Activated gamma-delta T cell (primary cell): ENCODE measurements at regions not wholly inside any gene's neighbourhood (a gene's known extent, or its start where the extent isn't known, plus 50 kb on each side); places are given as distances from the start of the nearest gene placed in this dataset.

Experiments used
- DNase-seq: peaks from one replicate; lab custom pipeline; 2025; lab: John Stamatoyannopoulos, UW

DNA sequence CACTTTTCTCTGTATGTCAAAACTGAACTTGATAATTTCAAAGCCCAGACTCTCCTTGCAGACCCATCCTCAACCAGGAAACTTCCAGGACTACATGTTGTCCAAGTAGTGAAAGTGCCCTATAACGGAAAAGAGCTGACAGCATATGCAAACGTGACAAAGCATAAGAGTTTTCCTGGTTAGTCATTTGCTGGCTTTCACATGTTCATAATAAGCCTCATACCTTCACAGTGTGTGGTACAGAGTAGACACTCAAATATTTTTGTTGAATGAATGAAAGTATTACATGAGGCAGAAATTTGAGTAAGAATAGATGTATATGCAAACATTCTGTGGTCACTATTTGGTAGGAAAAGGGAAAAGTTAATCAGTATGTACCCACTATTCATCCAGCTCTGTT, 473.3 kb downstream of the MRPL39 start:
- DNase-seq: no peak

GRCh38 chr21:25127811-25128210, 479.5 kb downstream of the MRPL39 start:
- no peak for DNase-seq

DNA sequence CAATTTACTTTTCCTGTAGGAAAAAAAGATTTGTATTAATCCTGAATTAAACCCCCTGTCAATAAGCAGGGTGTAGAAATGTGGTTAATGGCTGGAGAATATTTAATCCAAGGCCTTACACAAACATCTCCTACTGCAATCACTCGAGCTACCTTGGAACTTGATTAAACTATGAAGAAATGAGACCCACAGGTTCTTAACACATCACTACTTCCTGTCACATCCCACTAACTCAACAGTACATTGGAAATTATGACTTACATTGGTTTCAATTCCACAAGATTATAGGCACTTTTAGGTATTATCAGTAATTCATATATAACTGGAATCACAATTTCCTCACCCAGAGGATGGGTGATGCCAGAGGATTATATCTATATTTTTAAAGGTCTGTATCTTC, 480.3 kb downstream of the MRPL39 start:
- DNase-seq: no peak

DNA sequence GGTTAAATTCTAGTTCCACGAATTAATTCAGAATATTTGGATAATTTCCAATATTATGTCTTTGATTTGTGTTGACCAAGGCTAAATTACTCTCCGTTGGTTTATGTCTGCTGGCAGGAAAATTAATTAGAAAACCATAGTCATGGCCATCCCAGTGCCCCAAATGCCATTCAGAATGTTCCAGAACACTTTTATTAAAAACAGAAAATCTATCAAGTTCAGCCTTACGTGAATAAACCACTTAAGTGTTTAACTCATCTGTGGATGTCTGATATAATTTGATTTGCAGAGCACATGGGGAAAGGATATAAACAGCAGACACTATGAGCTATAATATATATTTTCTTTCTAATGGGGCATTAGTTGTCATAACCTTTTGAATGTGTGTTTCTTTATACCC, 480.7 kb downstream of the MRPL39 start:
- DNase-seq: no peak

GRCh38 chr21:25118648-25119047, 488.6 kb downstream of the MRPL39 start:
- DNase-seq: no peak

DNA sequence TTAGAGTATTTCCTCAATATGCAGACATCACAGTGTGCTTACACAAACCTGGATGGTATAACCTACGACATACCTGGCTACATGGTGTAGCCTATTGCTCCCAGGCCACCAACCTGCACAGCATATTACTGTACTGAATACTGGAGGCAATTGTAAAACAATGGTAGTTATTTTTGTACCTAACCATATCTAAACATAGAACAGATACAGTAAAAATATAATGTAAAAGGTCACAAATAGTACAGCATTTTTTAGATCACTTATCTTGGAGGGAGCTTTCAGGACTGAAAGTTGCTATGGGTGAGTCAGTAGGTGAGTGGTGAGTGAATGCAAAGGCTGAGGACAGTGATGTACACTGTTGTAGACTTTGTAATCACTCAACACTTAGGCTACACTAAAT, 492.3 kb downstream of the MRPL39 start:
- no peak for DNase-seq

DNA sequence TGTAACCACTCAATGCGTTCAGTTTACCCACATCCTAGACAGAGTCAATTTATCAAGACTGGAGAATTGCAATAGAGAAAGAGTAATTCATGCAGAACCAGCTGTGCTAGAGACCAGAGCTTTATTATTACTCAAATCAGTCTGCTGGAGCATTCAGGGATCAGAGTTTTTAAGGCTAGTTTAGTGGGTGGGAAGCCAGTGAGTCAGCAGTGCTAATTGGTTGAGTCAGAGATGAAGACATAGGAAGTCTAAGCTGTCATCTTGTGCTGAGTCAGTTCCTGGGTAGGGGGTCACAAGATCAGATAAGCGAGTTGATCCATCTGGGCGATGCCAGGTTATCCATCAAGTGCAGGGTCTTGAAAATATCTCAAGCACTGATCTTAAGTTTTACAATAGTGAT, 499.6 kb downstream of the MRPL39 start:
- DNase-seq: no peak

DNA sequence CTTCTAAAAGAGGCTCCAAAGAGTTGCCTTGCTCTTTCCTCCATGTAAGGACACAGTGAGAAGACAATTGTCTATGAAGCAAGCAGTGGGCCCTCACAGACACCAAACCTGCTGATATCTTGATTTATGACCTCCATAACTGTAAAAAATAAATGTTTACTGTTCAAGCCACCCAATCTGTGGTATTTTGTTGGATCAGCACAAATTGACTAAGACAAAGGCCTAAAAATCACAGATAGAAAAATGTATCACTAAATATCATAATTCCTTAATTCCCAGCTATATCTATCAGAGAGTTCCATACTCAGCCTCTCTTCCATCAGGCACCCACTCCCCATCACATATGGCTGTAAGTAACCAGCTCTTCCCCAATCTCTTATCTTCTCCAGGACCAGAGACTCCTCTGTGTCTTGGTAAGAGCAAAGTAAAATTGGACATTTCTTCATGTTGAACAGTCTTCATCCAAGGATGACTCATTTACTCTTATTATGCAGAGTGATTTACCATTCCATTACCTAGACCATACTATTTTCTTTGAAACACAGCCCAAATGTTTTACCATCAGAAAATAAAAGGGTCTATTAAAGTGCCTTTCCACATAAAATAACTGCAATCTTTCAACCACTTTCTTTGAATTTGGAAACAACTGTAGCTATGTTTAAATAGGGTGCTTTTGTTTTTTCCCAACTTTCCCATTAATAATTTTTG, 503.6 kb downstream of the MRPL39 start:
- DNase-seq: no peak

DNA sequence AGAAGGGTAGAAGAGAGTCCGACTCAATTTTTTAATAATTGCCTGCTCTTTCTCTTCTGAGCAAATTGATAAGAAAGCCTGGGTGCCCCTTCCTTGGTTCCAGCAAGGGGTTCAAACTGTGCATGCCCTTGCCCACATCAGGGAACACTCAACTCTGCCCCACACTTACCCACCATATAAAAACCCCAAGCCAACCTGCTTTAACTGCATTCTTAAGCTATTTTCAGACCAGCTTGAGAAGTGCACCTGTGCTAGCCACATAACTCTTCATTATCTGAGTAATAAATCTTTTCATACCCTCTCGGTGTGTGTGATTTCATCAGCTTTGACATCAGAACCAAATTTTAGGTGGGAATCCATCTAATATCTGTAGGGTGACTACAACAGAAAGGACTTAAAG, 509.6 kb downstream of the MRPL39 start:
- no peak for DNase-seq

GRCh38 chr21:25094695-25095094, 512.6 kb downstream of the MRPL39 start:
- no peak for DNase-seq

DNA sequence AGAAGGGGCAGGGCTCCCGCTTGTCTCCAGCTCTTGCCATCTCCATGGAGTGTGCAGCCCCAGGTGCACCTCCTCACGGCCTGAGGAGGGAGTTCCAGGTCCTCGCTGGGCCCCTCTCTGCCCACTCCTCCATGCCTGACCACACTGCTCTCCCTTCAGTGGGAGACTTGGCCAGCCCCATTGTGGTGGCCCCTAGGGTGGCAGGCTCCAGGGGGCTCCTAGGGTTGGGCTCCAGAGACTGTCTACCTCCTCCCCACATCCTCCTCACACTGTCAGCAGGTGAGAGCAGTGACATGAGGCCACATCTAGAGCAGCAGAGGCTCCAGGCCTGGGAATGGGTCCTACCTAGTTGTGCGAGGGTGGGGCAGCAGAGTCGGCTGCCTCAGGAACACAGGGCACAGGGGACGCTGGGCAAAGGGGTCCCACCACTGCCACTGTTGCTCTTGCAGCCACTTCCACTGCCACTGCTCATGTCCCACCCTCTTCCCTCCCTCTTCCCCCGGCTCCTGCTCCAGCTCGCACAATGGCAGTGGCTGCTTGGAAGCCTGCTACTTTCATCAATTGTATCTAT, 514.8 kb downstream of the MRPL39 start:
- no peak for DNase-seq

- no peak for DNase-seq
Measured at GRCh38 chr21:25081096-25081495, 526.2 kb downstream of the MRPL39 start.

DNA sequence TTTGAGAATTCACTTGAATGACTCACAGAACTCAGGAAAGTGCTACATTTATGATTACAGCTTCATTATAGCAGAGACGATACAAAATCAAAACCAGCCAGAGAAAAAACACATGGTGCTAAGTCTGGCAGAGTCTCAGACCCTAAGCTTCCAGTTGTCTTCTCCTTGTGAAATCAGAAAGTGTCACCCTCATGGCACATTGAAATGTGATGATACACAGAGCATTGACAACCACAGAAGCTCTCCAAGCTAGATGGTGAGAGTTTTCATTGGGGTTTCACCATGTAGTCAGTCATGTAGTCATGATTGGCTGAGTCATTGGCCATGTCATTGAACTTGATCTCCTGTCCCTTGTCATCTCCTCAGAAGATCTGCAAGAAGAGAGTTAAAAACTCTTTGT, 526.6 kb downstream of the MRPL39 start:
- no peak for DNase-seq

DNA sequence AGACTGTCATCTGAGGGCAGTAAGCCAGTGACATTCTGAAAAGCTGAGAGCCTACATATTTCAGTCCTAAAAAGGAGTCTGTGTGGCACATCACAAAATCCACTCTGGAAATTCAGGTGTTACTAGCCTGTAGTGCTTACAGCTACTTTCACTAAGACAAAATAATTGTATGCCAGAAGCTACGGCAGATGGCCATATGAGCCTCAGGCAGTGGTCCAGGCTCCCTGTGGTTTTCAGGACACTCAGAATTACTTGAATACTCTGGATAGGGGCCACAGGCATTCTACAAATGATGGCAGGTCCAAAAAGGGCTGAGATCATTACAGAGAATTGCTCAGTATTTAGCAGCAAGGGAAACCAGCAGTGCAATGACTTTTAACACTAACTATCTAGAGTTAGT, 527.1 kb downstream of the MRPL39 start:
- DNase-seq: no peak

DNA sequence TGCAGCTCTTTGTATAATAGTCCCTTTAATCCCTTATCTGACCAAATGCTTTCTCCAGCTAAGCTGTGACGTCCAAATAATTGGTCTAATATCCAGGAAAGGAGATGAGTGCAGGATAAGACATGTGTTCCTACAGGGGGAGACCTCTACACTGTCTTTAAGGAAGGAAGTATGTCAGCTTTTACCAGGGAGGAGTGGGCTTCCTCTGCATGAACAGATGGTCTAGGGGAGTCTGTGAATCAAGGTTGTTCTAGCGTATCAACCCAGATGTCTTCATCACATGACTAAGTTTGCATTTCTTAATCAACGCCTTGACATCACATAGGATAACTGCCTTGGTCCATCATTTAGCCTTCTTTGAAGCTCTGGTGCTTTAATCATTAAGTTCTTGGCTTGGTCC, 528.2 kb downstream of the MRPL39 start:
- DNase-seq: no peak

- DNase-seq: no peak
Measured at GRCh38 chr21:25062061-25062460, 545.2 kb downstream of the MRPL39 start.

- DNase-seq: no peak
Measured at GRCh38 chr21:25054689-25055088, 552.6 kb downstream of the MRPL39 start.

GRCh38 chr21:25039461-25040380, 567.6 kb downstream of the MRPL39 start:
- no peak for DNase-seq

DNA sequence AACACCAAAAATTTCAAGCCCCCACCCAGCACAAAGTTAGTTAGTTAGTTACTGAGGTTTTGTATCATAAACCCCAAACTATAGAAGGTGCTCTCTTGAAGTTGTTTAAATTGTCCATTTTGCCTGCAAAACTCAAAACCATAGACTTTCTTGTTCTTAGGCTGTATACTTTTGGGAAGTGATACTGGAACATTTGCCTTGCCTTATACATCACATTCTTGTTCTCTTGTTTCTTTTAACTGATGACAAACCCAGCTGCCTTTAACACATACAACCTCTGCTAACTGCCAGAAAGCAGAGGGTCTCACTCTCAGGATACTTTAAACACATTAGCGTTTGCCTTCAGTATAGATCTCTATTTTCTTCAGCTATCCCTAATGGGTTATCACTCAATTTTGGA, 570.5 kb downstream of the MRPL39 start:
- DNase-seq: no peak

DNA sequence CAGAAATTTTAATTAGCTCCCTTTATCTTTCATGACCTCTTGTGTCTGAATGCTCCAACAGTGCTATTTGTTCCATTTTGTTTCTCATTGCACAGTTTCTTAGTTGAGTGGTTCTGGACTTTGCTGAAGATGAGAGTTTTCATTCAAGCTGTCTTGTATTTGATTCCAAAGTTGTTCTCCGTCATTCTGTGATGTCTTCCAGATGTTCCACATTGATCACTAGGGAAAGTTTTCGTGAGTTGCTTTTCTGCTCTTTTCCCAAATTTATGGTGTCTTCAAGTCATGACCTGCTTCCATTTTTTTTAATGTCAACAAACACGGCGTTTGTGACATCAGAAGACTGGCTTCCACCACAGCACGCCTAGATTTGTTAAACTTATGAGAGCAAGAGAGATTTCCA, 575.5 kb downstream of the MRPL39 start:
- no peak for DNase-seq

GRCh38 chr21:25029580-25029979, 577.7 kb downstream of the MRPL39 start:
- DNase-seq: no peak

DNA sequence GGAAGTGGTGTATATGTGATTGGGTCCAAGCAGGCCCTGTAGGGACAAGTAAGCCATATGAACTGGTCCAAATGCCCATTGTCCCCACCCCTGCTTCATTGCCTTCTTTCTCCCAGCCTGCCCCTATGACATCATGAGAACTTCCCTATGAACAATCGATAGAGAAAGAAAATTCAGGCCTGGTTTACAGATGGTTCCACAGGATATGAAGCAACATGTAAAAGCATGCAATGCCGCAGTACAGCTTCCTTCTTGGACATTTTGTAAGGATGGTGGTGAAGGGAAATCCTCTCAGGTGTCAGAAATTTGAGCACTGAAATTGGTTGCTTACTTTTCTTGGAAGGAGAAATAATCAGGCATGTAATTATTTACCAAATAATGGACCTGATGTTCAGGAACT, 581.7 kb downstream of the MRPL39 start:
- no peak for DNase-seq

DNA sequence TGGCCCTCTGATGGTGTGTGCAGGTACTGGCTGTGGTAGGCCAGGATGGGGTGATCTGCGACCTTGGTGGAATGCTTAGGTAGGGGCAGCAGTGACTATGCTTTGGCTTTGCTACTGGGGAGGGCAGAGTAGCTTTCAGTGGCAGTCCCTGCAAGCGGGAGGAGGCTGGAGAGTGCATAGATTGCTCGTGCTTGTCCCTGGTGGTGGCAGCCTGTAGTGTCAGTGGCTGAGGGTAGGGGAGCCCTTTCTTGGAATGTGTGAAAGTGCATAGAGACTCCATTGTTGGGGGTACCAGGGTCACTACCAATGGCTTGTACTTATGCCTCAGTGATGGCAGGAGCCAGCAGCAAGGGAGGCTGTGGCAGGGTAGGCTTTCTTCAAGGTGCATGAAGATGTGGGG, 582.6 kb downstream of the MRPL39 start:
- no peak for DNase-seq
